Astrocyte (in vitro differentiated cells and primary cell): ENCODE measurements at regions not wholly inside any gene's neighbourhood (a gene's known extent, or its start where the extent isn't known, plus 50 kb on each side); places are given as distances from the start of the nearest gene placed in this dataset.

Experiments
- CTCF ChIP-seq: IDR thresholded peaks from 2 replicates; pipeline ENCODE4 v1.5.1; 2011; ENCODE audit warnings: low read depth, mild to moderate bottlenecking, inconsistent platforms, low read length, moderate library complexity; ENCODE audit not compliant: insufficient read depth
- EZH2 ChIP-seq: IDR thresholded peaks from 2 replicates; pipeline ENCODE4 v1.6.1; 2012; ENCODE audit warnings: mild to moderate bottlenecking, low read length, inconsistent platforms; ENCODE audit not compliant: insufficient read depth

GRCh38 chr2:164143183-164143930 lies 407.5 kb upstream of the FIGN start:
- TF ChIP-seq CTCF (no peak), EZH2 (no peak)
